Vagina (tissue), 2 donors: ENCODE measurements at regions not wholly inside any gene's neighbourhood (a gene's known extent, or its start where the extent isn't known, plus 50 kb on each side); places are given as distances from the start of the nearest gene placed in this dataset.

Experiments
- DNase-seq, 2 donors: peaks; one replicate each; pipeline ENCODE4 v3.0.0-alpha.2; 2017; ENCODE audit errors: extremely low spot score in 2 of 2
- H3K27ac ChIP-seq: fragments of 200-600 bp; sonication (generic); one replicate; pipeline ENCODE4 v1.5.1; 2019
- H3K27me3 ChIP-seq: fragments of 200-600 bp; sonication (generic); one replicate; pipeline ENCODE4 v1.5.1; 2019
- H3K36me3 ChIP-seq, 2 donors: fragments of 200-600 bp; sonication (generic); one replicate each; pipeline ENCODE4 v1.5.1; 2017 to 2019
- H3K4me1 ChIP-seq: fragments of 200-600 bp; sonication (generic); one replicate; pipeline ENCODE4 v1.5.1; 2019
- H3K4me3 ChIP-seq, 2 donors: fragments of 200-600 bp; sonication (generic); 1 replicate in 1 of 2; 2 replicates in 1 of 2; pipeline ENCODE4 v1.5.1; 2016 to 2019
- H3K9me3 ChIP-seq: fragments of 200-600 bp; sonication (generic); one replicate; pipeline ENCODE4 v1.5.1; 2019
- CTCF ChIP-seq, 3 experiments: fragments of 450-650 bp in 2 of 3; fragments of 200-600 bp in 1 of 3; sonication (generic) in 1 of 3; IDR thresholded peaks; one replicate each; pipeline ENCODE4 v1.5.1; 2017 to 2019; ENCODE audit warnings: antibody characterized with exemption in 3 of 3, mild to moderate bottlenecking in 2 of 3, moderate library complexity in 2 of 3
- POLR2A ChIP-seq, 2 donors: fragments of 450-650 bp; IDR thresholded peaks; one replicate each; pipeline ENCODE4 v1.6.1; 2017; ENCODE audit warnings: antibody characterized with exemption in 2 of 2, mild to moderate bottlenecking in 2 of 2, moderate library complexity in 2 of 2
- POLR2AphosphoS5 ChIP-seq, 2 donors: sonication (generic); formaldehyde crosslinking; IDR thresholded peaks; one replicate each; pipeline ENCODE4 v1.9.0; 2017; ENCODE audit warnings: antibody characterized with exemption in 2 of 2, mild to moderate bottlenecking in 2 of 2, low read depth in 1 of 2; ENCODE audit not compliant: insufficient read depth in 1 of 2
- intact Hi-C: fragments of 100-400 bp; cut with DNase I; formaldehyde crosslinking; loops from one replicate; pipeline ENCODE4 v1.15.1; 2023

- no peaks in the 10 kb centered on the region for H3K9me3 ChIP-seq
- no peak for TF ChIP-seq POLR2AphosphoS5 (IDR thresholded peaks at IDR 0.05; ENCODE audit: insufficient read depth in 1 of 2, low read depth in 1 of 2)
- TF ChIP-seq CTCF (IDR thresholded peaks at IDR 0.05), result peak; percentile 10 to 78 (median 49)
- no peaks in the 10 kb centered on the region for H3K36me3 ChIP-seq
- DNase-seq, result no peak
- no peak overlapping the region for H3K27ac ChIP-seq
- H3K4me1 ChIP-seq, result peaks cover 12% of the 10 kb centered on the region
- H3K4me3 ChIP-seq, result no peak overlapping the region
- no peaks in the 10 kb centered on the region for H3K27me3 ChIP-seq
- intact Hi-C loops, result no loop called here
Observed at GRCh38 chr2:163345795-163346573, 389.8 kb downstream of the FIGN start.

- H3K27me3 ChIP-seq, result no peaks in the 10 kb centered on the region
- no peak for DNase-seq
- no peak overlapping the region for H3K4me3 ChIP-seq
- H3K27ac ChIP-seq, result no peak overlapping the region
- TF ChIP-seq POLR2A (IDR thresholded peaks at IDR 0.05) (no peak), POLR2AphosphoS5 (IDR thresholded peaks at IDR 0.05; ENCODE audit: insufficient read depth in 1 of 2, low read depth in 1 of 2) (no peak), CTCF (IDR thresholded peaks at IDR 0.05) (no peak)
- no peaks in the 10 kb centered on the region for H3K9me3 ChIP-seq
- H3K36me3 ChIP-seq, result no peaks in the 10 kb centered on the region
- peaks cover 3% of the 10 kb centered on the region for H3K4me1 ChIP-seq
- intact Hi-C loops, result no loop called here
Observed at GRCh38 chr2:163343316-163343715, 392.5 kb downstream of the FIGN start.

GRCh38 chr2:163341426-163341825 is 394.4 kb downstream of the FIGN start:
- intact Hi-C loops, result no loop called here
- H3K27ac ChIP-seq, result no peak overlapping the region
- H3K36me3 ChIP-seq, result no peaks in the 10 kb centered on the region
- no peak for DNase-seq
- H3K9me3 ChIP-seq, result no peaks in the 10 kb centered on the region
- no peak for TF ChIP-seq POLR2A (IDR thresholded peaks at IDR 0.05)
- no peak for TF ChIP-seq POLR2AphosphoS5 (IDR thresholded peaks at IDR 0.05; ENCODE audit: insufficient read depth in 1 of 2, low read depth in 1 of 2)
- no peak for TF ChIP-seq CTCF (IDR thresholded peaks at IDR 0.05)
- no peaks in the 10 kb centered on the region for H3K4me1 ChIP-seq
- H3K27me3 ChIP-seq, result no peaks in the 10 kb centered on the region
- H3K4me3 ChIP-seq, result no peak overlapping the region

GRCh38 chr2:163338270-163338669 is 397.5 kb downstream of the FIGN start:
- Histone ChIP-seq H3K4me3 (no peak overlapping the region), H3K9me3 (no peaks in the 10 kb centered on the region), H3K4me1 (no peaks in the 10 kb centered on the region), H3K36me3 (no peaks in the 10 kb centered on the region), H3K27ac (no peak overlapping the region), H3K27me3 (no peaks in the 10 kb centered on the region)
- no peak for DNase-seq
- intact Hi-C loops, result no loop called here
- no peak for TF ChIP-seq POLR2AphosphoS5 (IDR thresholded peaks at IDR 0.05; ENCODE audit: insufficient read depth in 1 of 2, low read depth in 1 of 2)
- TF ChIP-seq POLR2A (IDR thresholded peaks at IDR 0.05), result no peak
- no peak for TF ChIP-seq CTCF (IDR thresholded peaks at IDR 0.05)

GRCh38 chr2:163324677-163325076 is 411.1 kb downstream of the FIGN start:
- no peaks in the 10 kb centered on the region for H3K27me3 ChIP-seq
- no peaks in the 10 kb centered on the region for H3K36me3 ChIP-seq
- TF ChIP-seq POLR2AphosphoS5 (IDR thresholded peaks at IDR 0.05; ENCODE audit: insufficient read depth in 1 of 2, low read depth in 1 of 2) (no peak), POLR2A (IDR thresholded peaks at IDR 0.05) (no peak), CTCF (IDR thresholded peaks at IDR 0.05) (no peak)
- no peaks in the 10 kb centered on the region for H3K9me3 ChIP-seq
- intact Hi-C loops, result no loop called here
- no peak overlapping the region for H3K4me3 ChIP-seq
- no peak overlapping the region for H3K27ac ChIP-seq
- DNase-seq, result no peak
- no peaks in the 10 kb centered on the region for H3K4me1 ChIP-seq
